ENCODE measurements at regions not wholly inside any gene's neighbourhood (a gene's known extent, or its start where the extent isn't known, plus 50 kb on each side); places are given as distances from the start of the nearest gene placed in this dataset.

- TF ChIP-seq ZNF331 (CRISPR knock-in tag; IDR thresholded peaks at IDR 0.05; ENCODE audit: low read depth) = no peak
- TF ChIP-seq EZH2phosphoT487 (IDR thresholded peaks at IDR 0.05; ENCODE audit: unreplicated experiment) = no peak
- TF ChIP-seq EZH2 (IDR thresholded peaks at IDR 0.05; ENCODE audit: low read depth, unreplicated experiment) = no peak
Observed at GRCh38 chr10:57983281-57983791, 284.4 kb downstream of the IPMK start (continued).

GRCh38 chr10:57982091-57982490 lies 285.6 kb downstream of the IPMK start:
- H3K36me3 Mint-ChIP-seq (ENCODE audit: low read depth) = peaks cover 3% of the 10 kb centered on the region; the same call in 2 of the 3 replicates
- ATAC-seq = no peak
- Histone ChIP-seq H4K20me1 (replicated peaks; ENCODE audit: insufficient read depth) (no peaks in the 10 kb centered on the region), H3F3A (replicated peaks; ENCODE audit: low read depth) (no peaks in the 10 kb centered on the region), H3K79me2 (replicated peaks; ENCODE audit: insufficient read depth) (no peaks in the 10 kb centered on the region), H3K27me3 (ENCODE audit: insufficient read depth) (no peaks in the 10 kb centered on the region), H3K36me3 (ENCODE audit: insufficient read depth) (no peaks in the 10 kb centered on the region), H3K9me2 (ENCODE audit: insufficient read depth) (no peaks in the 10 kb centered on the region; the same call in 1 of the 2 replicates), H3K27ac (ENCODE audit: low read depth) (no peak overlapping the region), H3K4me2 (no peak overlapping the region), H3K4me3 (no peak overlapping the region), H3K4me1 (ENCODE audit: insufficient read depth) (peaks cover 6% of the 10 kb centered on the region), H2AFZ (no peak overlapping the region)
- no peak overlapping the region for H3K4me3 Mint-ChIP-seq
- H3K4me1 Mint-ChIP-seq = peaks cover 9% of the 10 kb centered on the region
- H3K27ac Mint-ChIP-seq = no peak overlapping the region
- H3K9me3 Mint-ChIP-seq = no peaks in the 10 kb centered on the region; the same call in 2 of the 3 replicates
- TF ChIP-seq ZNF462 (CRISPR knock-in tag; IDR thresholded peaks at IDR 0.05) (no peak), ETS1 (IDR thresholded peaks at IDR 0.05) (no peak), REST (IDR thresholded peaks at IDR 0.05; ENCODE audit: unreplicated experiment) (no peak), CREB1 (CRISPR knock-in tag; IDR thresholded peaks at IDR 0.05; ENCODE audit: low read depth) (no peak), JUNB (IDR thresholded peaks at IDR 0.05; ENCODE audit: unreplicated experiment) (no peak), POLR2AphosphoS5 (IDR thresholded peaks at IDR 0.05; ENCODE audit: low read depth) (no peak)
- DNase-seq (ENCODE audit: low spot score) = no peak
- H3K27me3 Mint-ChIP-seq (ENCODE audit: insufficient read depth, low read depth, poor library complexity) = no peaks in the 10 kb centered on the region
